ENCODE measurements at regions not wholly inside any gene's neighbourhood (a gene's known extent, or its start where the extent isn't known, plus 50 kb on each side); places are given as distances from the start of the nearest gene placed in this dataset.

- TF ChIP-seq FOXP2 (optimal IDR thresholded peaks at IDR 0.05; ENCODE audit: borderline replicate concordance, extremely low read depth, extremely low read length, insufficient read depth): no peak
- TF ChIP-seq POLR2AphosphoS5 (IDR thresholded peaks at IDR 0.05; ENCODE audit: low read depth, low read length): no peak
- no peak for TF ChIP-seq REST (IDR thresholded peaks at IDR 0.05; ENCODE audit: insufficient read depth in 1 of 2, low read depth in 2 of 2, low read length in 2 of 2)
Measured at GRCh38 chr2:120624738-120625446, 110.8 kb upstream of the GLI2 start.

All from PFSK-1 (cell line).